Prostate gland (tissue), 2 donors: ENCODE measurements at regions not wholly inside any gene's neighbourhood (a gene's known extent, or its start where the extent isn't known, plus 50 kb on each side); places are given as distances from the start of the nearest gene placed in this dataset.

Source experiments
- CTCF ChIP-seq, 4 experiments: fragments of 200-600 bp in 2 of 4; fragments of 450-650 bp in 2 of 4; sonication (generic) in 2 of 4; IDR thresholded peaks; 1 replicate in 3 of 4; 2 replicates in 1 of 4; pipeline ENCODE4 v1.5.1; 2016 to 2019; ENCODE audit warnings: antibody characterized with exemption in 4 of 4, mild to moderate bottlenecking in 2 of 4, moderate library complexity in 2 of 4
- POLR2A ChIP-seq: fragments of 450-650 bp; IDR thresholded peaks from one replicate; pipeline ENCODE4 v1.6.1; 2016; ENCODE audit warnings: antibody characterized with exemption, mild to moderate bottlenecking
- POLR2AphosphoS5 ChIP-seq: sonication (generic); formaldehyde crosslinking; IDR thresholded peaks from one replicate; pipeline ENCODE4 v1.6.1; 2017; ENCODE audit warnings: antibody characterized with exemption

- TF ChIP-seq CTCF (IDR thresholded peaks at IDR 0.05) (no peak), POLR2AphosphoS5 (no peak), POLR2A (no peak)
Measured at GRCh38 chr3:98969295-98969694, 67.8 kb upstream of the DCBLD2 start.
